C4-2B (cell line): ENCODE measurements at regions not wholly inside any gene's neighbourhood (a gene's known extent, or its start where the extent isn't known, plus 50 kb on each side); places are given as distances from the start of the nearest gene placed in this dataset.

Experiments
- ZFX ChIP-seq: fragments of 450-650 bp; IDR thresholded peaks from 2 replicates; pipeline ENCODE4 v1.6.1; 2017
- TF ChIP-seq, protein P1 (sequence below): fragments of 450-650 bp; conservative IDR thresholded peaks from 2 replicates; pipeline ENCODE4 v1.5.1; 2017; ENCODE audit warnings: mild to moderate bottlenecking

DNA sequence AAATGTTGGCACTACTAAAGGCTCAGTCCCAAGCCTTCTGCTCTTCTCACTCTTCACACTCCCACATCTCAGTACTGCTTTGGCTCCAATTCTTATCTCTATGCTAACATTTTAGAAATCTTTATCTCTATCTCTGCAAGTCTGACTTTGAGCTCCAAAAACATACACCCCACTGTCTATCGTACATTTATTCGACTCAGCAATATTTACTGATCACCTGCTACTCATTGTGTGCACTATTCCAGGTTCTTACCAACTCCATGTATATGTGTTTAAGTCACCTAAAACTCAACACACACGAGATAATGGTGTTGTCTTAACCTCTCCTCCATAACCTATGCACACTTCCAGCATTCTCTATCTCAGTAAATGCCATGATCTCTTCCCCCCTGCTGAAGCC is 268.2 kb upstream of the CRIM1 start:
- TF ChIP-seq, protein P1, sequence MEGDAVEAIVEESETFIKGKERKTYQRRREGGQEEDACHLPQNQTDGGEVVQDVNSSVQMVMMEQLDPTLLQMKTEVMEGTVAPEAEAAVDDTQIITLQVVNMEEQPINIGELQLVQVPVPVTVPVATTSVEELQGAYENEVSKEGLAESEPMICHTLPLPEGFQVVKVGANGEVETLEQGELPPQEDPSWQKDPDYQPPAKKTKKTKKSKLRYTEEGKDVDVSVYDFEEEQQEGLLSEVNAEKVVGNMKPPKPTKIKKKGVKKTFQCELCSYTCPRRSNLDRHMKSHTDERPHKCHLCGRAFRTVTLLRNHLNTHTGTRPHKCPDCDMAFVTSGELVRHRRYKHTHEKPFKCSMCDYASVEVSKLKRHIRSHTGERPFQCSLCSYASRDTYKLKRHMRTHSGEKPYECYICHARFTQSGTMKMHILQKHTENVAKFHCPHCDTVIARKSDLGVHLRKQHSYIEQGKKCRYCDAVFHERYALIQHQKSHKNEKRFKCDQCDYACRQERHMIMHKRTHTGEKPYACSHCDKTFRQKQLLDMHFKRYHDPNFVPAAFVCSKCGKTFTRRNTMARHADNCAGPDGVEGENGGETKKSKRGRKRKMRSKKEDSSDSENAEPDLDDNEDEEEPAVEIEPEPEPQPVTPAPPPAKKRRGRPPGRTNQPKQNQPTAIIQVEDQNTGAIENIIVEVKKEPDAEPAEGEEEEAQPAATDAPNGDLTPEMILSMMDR: no peak
- no peak for TF ChIP-seq ZFX
